Left ventricle myocardium superior (tissue), 1 donor: ENCODE measurements at regions not wholly inside any gene's neighbourhood (a gene's known extent, or its start where the extent isn't known, plus 50 kb on each side); places are given as distances from the start of the nearest gene placed in this dataset.
"Not testable (repeated sequence)": the region's sequence is repeated elsewhere in the genome, so short reads cannot be mapped to it uniquely, and the experiment has no call there.

Experiments used
- ATAC-seq: fragments of 200-7000 bp; cut with Tn5 transposase; one replicate; pipeline ENCODE4 v1.9.1; 2020; ENCODE audit warnings: mild to moderate bottlenecking, moderate library complexity
- DNase-seq: peaks from one replicate; pipeline ENCODE4 v3.0.0-alpha.2; 2020
- intact Hi-C: fragments of 100-400 bp; cut with micrococcal nuclease; formaldehyde crosslinking; loops from one replicate; pipeline ENCODE4 v1.11.0; 2022
- donor health status: DM: no; HTN: yes; CAD: no; lungs with severe emphysema.

DNA sequence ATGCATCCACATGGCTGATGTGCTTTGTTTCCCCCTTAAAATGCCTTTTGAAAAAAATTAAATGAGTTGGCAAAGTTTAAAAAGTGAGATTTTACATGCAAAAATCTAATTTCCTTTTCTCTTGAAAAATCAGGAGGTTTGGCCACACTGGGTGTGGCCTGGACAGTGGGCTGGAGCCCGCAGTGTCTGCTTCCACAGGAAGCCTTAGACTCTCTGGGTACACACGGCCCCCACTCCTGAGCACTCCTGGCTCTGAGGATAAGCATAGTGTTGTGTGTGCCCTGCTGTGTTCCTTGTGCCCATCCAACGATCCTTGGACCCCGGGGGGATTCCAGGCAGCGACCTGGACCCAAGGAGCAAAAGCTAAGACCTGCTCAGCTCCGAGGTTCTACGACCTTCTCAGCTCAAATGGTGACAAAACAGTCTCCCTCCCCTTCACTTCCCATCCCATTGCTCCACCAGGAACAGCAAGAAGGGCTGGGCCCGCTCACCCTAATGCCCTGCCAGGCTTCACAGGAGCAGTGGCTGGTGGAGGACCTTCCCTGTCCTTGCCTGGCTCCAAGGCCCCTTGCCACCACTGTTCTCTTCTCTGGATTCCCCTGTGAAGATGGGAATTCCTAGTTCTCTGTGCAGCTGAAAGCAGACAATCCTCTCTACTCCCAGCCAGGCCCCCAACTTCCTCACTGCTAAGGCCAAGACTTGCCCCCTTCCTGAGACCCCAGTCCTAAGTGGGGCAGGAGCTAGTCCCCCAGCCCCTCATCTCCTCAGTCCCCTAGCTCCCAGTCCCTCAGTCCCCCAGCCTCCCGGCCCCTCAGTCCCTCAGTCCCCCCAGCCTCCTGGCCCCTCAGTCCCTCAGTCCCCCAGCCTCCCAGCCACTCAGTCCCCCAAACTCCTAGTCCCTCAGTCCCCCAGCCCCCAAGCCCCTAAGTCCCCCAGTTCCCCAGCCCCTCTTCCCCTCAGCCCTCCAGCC lies 395.8 kb downstream of the PTPRU start:
- intact Hi-C loops = no loop called here
- ATAC-seq (no peak), DNase-seq (no peak)

DNA sequence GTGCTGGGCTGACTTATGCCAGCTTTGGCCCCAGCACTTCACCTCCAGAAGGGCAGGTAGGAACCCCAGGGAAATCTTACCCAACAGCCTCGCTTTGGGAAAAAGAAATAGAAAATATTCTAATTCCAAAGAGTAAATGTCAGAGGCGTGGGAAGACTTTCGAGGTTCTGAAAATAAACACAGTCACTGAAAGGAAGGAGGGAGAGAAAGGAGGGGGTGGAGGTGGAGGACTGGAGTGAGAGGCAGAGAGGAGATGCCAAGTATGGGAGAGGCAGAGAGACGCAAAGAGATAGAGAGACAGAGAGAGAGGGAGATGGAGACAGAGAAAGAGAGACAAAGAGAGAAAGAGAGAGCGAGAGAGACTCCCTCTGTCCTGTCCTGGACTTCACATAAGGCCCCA lies 395.0 kb downstream of the PTPRU start:
- intact Hi-C loops = no loop called here
- DNase-seq (no peak), ATAC-seq (no peak)

GRCh38 chr1:29630756-29631155 lies 394.4 kb downstream of the PTPRU start:
- intact Hi-C loops = no loop called here
- no peak for ATAC-seq

DNA sequence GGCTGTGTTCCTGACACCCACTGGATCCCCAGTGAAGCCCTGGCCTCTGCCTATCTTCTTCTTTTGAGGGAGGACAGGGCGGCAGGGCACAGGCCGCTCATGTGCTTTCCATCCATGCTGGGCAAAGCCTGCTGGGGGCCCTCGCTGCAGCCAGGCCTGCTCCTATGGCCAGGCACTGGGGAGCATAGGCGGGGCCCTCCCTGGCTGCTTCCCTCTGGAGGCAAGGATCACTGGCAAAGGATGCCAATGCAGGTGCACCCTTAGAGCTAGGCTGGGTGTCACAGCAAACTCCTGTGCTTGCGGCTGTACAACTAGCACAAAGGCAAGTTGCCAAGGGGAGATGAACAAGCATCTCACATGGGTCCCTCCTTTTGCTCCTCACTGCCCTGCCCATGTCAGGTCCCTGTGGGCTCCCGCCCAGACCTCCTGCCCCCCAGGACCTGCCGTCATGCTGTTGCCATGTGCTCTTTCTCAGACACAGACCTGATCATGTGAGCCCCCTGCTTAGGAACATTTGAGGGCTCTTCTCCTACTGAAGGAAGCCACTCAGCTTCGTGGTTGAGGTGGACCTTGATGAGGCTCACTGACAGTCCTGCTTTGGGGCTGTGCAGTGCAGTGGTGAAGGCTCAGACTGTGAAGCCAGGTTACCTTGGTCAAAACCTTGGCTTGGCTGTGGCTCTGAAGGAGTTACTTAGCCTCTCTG lies 393.6 kb downstream of the PTPRU start:
- intact Hi-C loops = no loop called here
- DNase-seq = no peak

More at GRCh38 chr1:29630756-29631155, 394.4 kb downstream of the PTPRU start:
- no peak for DNase-seq

DNA sequence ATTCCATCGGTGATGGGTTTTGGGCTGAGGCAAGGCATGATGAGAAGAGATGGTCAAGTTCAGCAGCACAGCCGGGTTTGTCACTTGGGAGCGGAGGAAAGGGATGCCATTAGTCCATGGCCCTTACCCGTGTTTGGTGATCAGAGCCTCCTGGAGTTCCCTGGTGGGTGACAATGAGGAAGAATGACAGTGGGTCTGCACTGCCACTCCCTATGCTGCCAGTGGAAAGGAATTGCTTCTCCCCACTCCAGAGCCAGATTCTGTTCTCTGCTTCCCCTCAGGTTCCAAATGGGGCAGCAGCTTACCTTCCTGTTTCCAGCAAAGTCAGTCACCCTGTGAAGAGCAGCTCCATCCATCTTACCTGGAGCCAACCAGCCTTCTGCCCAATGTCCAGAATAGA lies 393.1 kb downstream of the PTPRU start:
- intact Hi-C loops = no loop called here
- ATAC-seq = no peak
- DNase-seq = no peak

More for the DNA sequence above, 393.6 kb downstream of the PTPRU start:
- no peak for ATAC-seq

GRCh38 chr1:29628190-29628589 lies 391.9 kb downstream of the PTPRU start:
- DNase-seq (no peak), ATAC-seq (no peak)
- intact Hi-C loops = no loop called here

GRCh38 chr1:29626726-29627125 lies 390.4 kb downstream of the PTPRU start:
- ATAC-seq (no peak), DNase-seq (no peak)
- intact Hi-C loops = no loop called here

GRCh38 chr1:29626066-29626465 lies 389.7 kb downstream of the PTPRU start:
- no peak for ATAC-seq
- DNase-seq = no peak
- intact Hi-C loops = no loop called here

DNA sequence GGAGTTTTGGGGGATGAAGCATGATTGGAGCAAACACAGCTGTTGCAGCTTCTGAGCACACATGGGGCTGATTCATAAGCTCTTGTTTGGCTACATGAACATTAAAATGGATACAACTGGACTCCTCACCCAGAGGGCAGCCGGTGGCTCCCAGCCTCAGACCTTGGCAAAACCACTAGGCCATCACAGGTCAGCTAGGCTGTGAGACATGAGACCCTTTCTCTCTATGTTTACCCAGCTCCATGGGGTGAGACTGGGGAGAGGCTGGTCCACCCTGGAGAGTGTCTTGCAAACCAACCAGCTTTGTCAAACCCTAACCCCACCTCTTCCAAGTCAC lies 388.7 kb downstream of the PTPRU start:
- DNase-seq = no peak
- intact Hi-C loops = no loop called here
- ATAC-seq = no peak

GRCh38 chr1:29624320-29625083 lies 388.2 kb downstream of the PTPRU start:
- no peak for DNase-seq

DNA sequence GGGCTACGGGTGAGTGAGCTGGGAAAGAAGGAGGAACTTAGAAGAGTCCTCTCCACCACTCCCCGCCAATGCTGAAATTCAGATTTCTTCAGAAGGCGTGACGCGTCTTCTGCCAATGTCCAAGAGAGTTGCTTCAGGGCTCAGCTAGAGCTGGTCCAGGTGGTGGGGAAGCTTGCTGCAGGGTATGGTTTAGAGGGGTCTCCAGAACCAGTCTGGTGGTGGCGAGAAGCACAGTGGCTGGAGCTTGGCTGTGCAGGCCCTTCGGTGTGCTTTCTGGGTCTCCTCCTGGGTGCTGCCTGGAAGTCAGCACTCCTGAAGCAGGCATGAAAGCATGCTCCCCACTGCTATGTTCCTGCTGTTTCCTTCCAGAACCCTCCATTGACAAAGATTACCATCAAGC lies 387.2 kb downstream of the PTPRU start:
- ATAC-seq (no peak), DNase-seq (no peak)
- intact Hi-C loops = no loop called here

More at GRCh38 chr1:29624320-29625083, 388.2 kb downstream of the PTPRU start:
- intact Hi-C loops = no loop called here
- ATAC-seq = no peak

GRCh38 chr1:29621826-29622435 lies 385.6 kb downstream of the PTPRU start:
- intact Hi-C loops = no loop called here
- DNase-seq (no peak), ATAC-seq (no peak)

GRCh38 chr1:29620631-29621030 lies 384.3 kb downstream of the PTPRU start:
- DNase-seq = no peak
- ATAC-seq = no peak
- intact Hi-C loops = no loop called here

GRCh38 chr1:29607236-29607635 lies 370.9 kb downstream of the PTPRU start:
- intact Hi-C loops = no loop called here
- ATAC-seq = no peak
- DNase-seq = no peak

DNA sequence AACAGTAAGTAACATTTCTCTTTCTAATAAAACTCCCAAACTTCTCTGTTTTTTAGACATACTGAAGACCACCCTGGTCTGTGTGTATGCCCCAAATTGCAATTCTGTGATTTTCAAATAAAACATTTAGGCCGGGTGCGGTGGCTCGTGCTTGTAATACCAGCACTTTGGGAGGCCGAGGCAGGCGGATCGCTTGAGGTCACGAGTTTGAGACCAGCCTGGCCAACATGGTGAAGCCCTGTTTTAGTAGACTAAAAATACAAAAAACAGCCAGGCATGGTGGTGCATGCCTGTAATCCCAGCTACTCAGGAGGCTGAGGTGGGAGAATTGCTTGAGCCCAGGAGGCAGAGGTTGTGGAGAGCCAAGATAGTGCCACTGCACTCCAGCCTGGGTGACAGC lies 368.5 kb downstream of the PTPRU start:
- ATAC-seq, intact Hi-C loops, DNase-seq: not testable (repeated sequence)

GRCh38 chr1:29603622-29604021 lies 367.3 kb downstream of the PTPRU start:
- DNase-seq = no peak
- intact Hi-C loops = no loop called here
- no peak for ATAC-seq

- no peak for ATAC-seq
- no peak for DNase-seq
- intact Hi-C loops = no loop called here
These were observed 365.9 kb downstream of the PTPRU start for GRCh38 chr1:29602203-29602602.

DNA sequence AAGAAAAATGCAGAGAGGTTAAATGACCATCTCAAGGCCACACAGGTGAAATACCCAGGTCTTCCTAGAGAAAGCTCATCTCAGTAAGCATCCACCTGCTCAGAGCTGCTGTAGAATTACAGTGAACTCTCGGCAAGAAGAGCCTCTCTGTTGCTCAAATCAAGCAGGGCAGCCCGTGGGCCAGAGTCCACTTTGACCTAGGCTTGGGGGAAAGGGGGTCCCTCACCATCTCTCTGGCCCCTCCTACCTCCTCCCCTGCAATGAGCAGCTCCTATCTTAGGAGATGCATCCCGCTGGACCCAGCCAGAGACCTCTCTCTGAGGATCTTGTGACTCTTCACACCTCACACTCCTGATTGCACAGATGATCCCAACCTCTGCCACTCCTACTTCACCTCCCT lies 364.7 kb downstream of the PTPRU start:
- intact Hi-C loops = no loop called here
- no peak for DNase-seq
- no peak for ATAC-seq

GRCh38 chr1:29599826-29600225 lies 363.5 kb downstream of the PTPRU start:
- DNase-seq (no peak), ATAC-seq (no peak)
- intact Hi-C loops = no loop called here
